ENCODE measurements at regions not wholly inside any gene's neighbourhood (a gene's known extent, or its start where the extent isn't known, plus 50 kb on each side); places are given as distances from the start of the nearest gene placed in this dataset.

DNA sequence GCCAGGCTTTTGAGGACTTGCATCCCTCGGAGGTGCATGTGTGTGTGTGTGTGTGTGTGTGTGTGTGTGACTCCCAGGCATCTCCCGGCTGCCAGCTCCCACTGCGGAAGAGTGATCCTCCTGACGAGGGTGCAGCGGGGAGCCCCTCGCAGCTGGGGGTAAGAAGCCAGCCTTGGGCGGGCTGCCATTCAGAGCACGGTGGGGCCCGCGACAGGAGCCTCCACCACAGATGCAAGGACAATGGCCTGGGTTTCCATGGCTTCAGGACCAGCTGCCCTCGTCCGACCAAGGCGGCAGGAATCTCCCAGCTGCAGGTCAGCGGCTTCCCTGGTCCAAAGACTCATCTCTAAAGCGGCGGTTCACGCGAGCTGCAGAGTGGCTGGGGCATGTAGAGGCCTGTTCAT, 908.5 kb downstream of the BRD1 start:
- no peak for TF ChIP-seq CTCF (IDR thresholded peaks at IDR 0.05; ENCODE audit: low read length)
- TF ChIP-seq EZH2 (optimal IDR thresholded peaks at IDR 0.05; ENCODE audit: low read depth, low read length) = no peak

All from MM.1S (cell line).